Right kidney (tissue), 1 donor: ENCODE measurements at regions not wholly inside any gene's neighbourhood (a gene's known extent, or its start where the extent isn't known, plus 50 kb on each side); places are given as distances from the start of the nearest gene placed in this dataset.
"Not testable (repeated sequence)": the region's sequence is repeated elsewhere in the genome, so short reads cannot be mapped to it uniquely, and the experiment has no call there.

Experiments
- DNase-seq: peaks from one replicate; pipeline ENCODE4 v3.0.0-alpha.2; 2016

DNA sequence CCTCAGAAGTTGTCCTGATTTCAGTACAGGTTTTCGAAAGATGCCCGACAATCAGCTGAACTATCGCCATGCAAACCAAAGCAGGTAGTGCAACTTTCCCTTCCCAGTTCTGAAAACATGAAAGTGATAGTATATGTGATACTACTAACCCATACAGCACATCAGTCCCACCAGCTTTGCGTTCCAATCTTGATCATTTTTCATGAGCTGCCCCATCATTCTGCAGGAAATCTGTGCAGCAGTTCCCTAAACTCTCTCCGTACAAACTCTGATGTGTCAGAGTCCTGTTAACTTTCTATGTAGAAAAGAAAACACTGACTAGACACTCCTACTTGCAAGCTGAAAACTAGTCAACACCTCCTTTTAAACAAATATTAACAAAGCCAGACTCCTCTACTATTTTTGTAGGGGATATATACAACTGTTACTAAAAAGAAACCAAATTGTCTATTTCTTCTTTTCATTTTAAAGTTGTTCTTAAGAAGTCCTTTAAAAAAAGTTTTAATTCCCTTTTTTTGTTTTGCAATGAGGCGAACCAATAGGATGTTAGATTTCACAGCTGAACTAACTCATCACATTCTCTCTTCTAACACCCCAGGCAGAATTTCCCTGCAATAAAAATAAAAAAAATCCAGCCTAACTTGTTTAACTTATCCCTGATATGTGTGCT, 99.6 kb upstream of the DST start:
- DNase-seq: no peak

- no peak for DNase-seq
Observed at GRCh38 chr6:56741472-56741871, 98.8 kb upstream of the DST start.

GRCh38 chr6:56739836-56740815, 97.4 kb upstream of the DST start:
- DNase-seq: no peak

DNA sequence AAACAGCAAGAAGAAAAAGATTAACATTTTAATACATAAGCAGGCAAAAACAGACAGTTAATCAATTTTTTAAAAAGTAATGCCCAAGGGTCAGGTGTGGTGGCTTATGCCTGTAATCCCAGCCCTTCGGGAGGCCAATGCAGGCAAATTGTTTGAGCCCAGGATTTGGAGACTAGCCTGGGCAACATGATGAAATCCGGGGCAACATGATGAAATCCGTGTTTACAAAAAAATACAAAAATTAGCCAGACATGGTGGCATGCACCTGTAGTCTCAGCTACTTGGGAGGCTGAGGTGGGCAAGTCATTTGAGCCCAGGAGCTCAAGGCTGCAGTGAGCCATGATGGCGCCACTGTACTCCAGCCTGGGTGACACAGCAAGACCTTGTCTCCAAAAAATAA, 94.1 kb upstream of the DST start:
- DNase-seq: no peak

- DNase-seq: no peak
Observed at GRCh38 chr6:56734335-56734734, 91.6 kb upstream of the DST start.

DNA sequence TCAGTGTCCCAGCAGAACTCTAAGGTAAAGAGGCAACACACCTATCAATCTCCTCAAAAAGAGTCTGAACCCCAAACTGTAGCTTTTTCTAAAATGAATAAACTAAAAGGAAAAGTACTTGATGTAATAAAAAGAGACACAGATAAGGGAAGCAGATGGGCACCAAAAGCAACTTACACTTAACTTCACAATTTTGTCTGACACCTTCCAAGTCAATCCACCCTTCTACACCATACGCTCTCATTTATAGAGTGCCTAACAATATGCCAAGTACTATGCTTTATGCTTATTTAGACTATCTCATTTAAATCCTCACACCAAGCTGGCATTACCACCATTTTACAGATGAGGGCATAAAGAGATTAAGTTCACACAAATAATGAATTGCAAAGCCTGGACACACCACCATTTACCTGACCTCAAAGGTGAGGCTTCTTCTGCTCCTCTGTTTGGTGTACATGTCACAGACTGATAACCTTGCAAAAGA, 90.6 kb upstream of the DST start:
- DNase-seq: no peak

DNA sequence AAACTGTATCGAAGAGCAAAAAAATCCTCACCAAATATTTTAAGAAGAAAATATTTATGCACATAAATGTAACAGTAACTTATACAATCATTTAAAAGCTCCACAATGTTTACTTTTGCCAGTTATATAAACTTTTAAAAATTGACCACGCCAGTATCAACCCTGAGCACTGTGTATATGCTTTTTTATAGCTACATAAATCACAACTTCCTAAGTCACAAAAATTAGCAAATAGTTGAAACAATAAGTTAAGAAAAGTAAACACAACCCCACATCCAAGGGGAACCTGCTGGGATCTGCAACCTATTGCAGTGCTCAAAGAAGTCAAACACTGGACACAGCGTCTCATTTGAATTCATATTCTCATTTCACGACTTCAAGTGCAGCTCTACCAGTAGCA, 89.8 kb upstream of the DST start:
- no peak for DNase-seq

GRCh38 chr6:56730663-56731529, 88.2 kb upstream of the DST start:
- no peak for DNase-seq

DNA sequence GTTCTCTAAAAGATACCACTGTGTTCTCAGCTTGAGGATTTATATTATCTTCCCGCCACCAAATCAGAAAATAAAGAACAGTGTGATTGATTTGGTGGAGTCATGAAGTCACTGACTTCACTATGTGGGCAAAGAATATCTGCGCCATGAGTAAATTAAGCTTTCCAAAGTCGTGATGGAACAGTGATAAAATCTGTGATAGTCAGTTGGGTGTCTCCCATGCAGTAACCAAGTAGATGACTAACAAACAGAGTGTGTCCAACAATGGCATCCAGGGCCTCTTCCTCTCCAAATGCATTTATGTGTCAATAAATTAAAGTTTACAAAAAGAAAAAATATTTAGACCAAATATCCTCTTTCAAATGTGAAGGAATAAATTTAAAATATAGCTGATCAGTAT, 87.0 kb upstream of the DST start:
- no peak for DNase-seq

DNA sequence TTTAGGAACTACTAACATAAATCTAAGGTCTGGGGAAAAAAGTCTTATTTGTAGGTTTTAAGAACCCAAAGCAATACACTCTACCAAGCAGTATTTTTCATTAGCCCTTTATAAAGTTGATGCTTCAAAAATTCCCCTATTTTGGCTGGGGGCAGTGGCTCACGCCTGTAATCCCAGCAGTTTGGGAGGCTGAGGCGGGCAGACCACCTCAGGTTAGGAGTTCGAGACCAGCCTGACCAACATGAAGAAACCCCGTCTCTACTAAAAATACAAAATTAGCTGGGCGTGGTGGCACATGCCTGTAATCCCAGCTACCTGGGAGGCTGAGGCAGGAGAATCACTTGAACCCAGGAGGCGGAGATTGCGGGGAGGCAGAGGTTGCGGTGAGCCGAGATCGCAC, 86.5 kb upstream of the DST start:
- DNase-seq: not testable (repeated sequence)

DNA sequence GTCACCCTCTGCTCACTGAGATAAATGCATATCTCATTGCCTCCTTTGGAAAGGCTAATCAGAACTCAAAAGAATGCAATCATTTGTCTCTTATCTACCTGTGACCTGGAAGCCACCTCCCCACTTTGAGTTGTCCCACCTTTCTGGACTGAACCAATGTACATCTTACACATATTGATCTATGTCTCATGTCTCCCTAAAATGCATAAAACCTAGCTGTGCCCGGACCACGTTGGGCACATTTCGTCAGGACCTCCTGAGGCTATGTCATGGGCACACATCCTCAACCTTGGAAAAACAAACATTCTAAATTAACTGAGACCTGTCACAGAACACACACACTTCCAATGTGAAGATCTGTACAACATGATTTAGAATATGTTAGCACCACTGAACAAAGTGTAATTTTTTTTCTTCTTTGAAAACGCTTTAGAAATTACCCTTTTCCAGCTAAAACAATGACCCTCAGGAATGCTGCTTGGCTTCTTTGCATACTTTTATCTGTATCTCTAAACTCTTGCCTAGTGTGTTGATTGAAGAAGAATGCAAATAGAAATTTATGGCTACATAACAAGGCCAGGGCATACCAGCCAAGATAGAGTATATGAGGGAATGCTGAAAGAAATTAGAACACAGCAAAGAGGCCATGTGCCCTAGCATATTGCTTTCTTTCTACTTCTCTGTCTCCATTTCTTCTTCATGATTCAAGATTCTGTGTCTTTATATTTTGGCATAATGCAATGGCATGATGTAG, 84.6 kb upstream of the DST start:
- DNase-seq: no peak

GRCh38 chr6:56725254-56725653, 82.6 kb upstream of the DST start:
- DNase-seq: no peak

GRCh38 chr6:56724455-56724854, 81.8 kb upstream of the DST start:
- no peak for DNase-seq

DNA sequence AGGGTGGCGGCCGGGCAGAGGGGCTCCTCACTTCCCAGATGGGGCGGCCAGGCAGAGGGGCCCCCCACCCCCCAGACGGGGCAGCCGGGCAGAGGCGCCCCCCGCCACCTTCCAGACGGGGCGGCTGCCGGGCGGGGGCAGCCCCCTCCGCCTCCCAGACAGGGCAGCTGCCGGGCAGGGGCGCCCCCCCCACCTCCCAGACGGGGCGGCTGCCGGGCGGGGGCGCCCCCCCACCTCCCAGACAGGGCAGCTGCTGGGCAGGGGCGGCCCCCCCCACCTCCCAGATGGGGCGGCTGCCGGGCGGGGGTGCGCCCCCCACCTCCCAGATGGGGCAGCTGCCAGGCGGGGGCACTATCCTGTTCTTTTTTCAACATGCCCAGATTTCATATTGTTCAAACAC, 78.2 kb upstream of the DST start:
- DNase-seq: no peak

- not testable (repeated sequence) for DNase-seq
Observed at GRCh38 chr6:56720202-56720601, 77.5 kb upstream of the DST start.

DNA sequence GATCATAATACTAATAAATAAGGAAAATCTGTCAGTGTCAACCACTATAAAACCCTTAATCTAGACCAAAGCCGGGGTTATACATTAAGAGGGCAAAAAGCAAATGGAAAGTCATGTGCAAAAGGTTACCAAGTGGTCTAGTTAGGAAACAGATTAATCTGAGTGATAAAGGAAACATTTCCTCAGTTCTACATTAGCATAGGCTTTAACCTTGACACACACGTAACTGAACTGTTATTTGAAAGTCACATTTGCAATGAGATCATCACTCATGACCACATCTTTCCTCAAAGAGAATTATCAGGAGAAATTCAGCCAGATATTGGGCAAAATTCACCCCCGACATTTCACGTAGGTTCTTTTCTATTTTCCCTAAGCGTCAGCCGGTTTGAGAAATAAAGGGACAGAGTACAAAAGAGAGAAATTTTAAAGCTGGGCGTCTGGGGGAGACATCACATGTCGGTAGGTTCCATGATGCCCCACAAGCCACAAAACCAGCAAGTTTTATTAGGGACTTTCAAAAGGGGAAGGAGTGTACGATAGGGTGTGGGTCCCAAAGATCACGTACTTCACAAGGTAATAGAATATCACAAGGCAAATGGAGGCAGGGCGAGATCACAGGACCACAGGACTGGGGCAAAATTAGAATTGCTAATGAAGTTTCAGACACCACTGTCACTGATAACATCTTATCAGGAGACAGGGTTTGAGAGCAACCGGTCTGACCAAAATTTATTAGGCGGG, 76.8 kb upstream of the DST start:
- DNase-seq: not testable (repeated sequence)

DNA sequence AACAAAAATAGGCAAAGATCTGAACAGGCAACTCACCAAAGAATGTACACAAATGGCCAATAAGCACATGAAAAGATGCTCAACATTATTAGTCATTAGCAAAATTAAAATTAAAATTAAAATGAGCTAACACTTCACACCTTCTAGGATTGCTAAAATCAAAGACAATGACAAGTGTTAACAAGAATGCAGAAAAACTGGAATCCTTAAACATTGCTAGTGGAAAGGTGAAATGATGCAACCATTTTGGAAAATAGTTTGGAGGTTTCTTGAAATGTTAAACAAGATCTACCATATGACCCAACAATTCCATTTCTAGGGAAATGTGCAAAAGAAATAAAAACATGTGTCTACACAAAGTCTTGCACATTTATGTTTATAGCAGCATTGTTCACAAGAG, 75.5 kb upstream of the DST start:
- DNase-seq: no peak

DNA sequence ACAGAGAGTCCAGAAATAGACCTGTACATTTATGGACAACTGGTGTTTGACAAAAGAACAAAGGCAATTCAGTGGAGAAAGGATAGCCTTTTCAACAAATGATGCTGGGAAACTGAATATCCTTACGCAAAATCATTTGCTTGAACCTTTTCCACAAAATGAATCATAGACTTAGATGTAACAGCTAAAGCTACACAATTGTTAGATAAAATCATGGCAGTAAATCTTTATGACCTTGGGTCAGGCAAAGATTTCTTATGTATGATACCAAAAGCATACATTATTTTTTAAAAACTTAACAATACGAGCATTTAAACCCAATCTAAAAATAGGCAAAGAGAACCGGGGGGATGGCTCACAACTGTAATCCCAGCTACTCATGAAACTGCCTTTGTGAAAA, 73.5 kb upstream of the DST start:
- DNase-seq: no peak

- DNase-seq: no peak
Observed at GRCh38 chr6:56715741-56716140, 73.1 kb upstream of the DST start.

DNA sequence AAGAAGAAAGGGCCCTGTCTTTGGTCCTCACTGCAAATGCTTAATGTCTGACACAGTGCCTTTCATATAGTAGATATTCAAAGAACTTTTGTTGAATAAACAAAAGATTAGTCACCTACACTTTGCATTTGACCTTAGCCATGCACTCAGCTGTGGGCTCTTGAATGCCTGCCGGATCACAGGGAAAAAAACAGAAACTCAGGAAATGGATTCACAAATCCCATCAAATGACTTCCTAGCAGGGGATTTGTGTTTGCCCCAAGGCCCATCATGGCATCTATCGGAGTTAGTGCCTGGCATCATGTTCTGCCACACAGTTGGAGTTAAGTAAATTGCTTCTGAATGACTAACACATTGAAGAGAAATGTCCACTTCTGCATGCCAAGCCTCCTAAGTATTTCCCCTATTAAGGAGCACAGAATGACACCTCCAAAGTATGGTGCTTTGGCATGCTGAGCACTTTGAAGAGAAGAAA, 72.3 kb upstream of the DST start:
- DNase-seq: no peak

GRCh38 chr6:56714273-56714672, 71.6 kb upstream of the DST start:
- no peak for DNase-seq
